ENCODE measurements at regions not wholly inside any gene's neighbourhood (a gene's known extent, or its start where the extent isn't known, plus 50 kb on each side); places are given as distances from the start of the nearest gene placed in this dataset.

DNA sequence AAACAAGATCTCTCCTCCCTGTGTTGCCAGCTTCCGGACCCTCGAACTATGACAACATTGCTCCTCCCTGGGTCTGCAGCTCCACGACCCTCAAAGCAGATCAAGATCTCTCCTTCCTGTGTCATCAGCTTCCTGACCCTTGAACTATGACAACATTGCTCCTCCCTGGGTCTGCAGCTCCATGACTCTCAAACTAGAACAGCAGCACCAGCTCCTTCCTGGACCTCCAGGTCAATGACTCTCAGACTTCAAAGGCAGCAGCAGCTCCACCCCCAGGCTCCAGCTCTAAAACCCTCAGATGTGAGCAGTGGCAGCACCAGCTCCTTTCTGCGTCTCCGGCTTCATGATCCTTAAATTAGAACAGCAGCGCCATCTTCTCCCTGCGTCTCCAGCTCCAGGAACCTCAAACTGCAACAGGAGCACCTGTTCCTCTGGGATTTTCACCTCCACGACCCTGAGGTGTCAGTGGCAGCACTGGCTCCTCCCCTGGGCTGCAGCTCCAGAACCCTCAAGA is 341.0 kb upstream of the SULF2 start:
- TF ChIP-seq REST (IDR thresholded peaks at IDR 0.05; ENCODE audit: insufficient replicate concordance, low read depth): no peak
- no peak for TF ChIP-seq GABPA (IDR thresholded peaks at IDR 0.05; ENCODE audit: low read depth)
- TF ChIP-seq, protein P1, sequence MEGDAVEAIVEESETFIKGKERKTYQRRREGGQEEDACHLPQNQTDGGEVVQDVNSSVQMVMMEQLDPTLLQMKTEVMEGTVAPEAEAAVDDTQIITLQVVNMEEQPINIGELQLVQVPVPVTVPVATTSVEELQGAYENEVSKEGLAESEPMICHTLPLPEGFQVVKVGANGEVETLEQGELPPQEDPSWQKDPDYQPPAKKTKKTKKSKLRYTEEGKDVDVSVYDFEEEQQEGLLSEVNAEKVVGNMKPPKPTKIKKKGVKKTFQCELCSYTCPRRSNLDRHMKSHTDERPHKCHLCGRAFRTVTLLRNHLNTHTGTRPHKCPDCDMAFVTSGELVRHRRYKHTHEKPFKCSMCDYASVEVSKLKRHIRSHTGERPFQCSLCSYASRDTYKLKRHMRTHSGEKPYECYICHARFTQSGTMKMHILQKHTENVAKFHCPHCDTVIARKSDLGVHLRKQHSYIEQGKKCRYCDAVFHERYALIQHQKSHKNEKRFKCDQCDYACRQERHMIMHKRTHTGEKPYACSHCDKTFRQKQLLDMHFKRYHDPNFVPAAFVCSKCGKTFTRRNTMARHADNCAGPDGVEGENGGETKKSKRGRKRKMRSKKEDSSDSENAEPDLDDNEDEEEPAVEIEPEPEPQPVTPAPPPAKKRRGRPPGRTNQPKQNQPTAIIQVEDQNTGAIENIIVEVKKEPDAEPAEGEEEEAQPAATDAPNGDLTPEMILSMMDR (IDR thresholded peaks at IDR 0.05; ENCODE audit: insufficient read depth, low read length): no peak
- no peak for TF ChIP-seq SPI1 (IDR thresholded peaks at IDR 0.05; ENCODE audit: borderline replicate concordance, low read depth)
- TF ChIP-seq POLR2AphosphoS5 (IDR thresholded peaks at IDR 0.05; ENCODE audit: low read depth): no peak
- DNase-seq (ENCODE audit: low read depth in 1 of 2, low spot score in 1 of 2): no peak
- H3K27me3 ChIP-seq (ENCODE audit: insufficient read depth, poor library complexity, severe bottlenecking): no peaks in the 10 kb centered on the region
- H3K27ac ChIP-seq (replicated peaks): no peak overlapping the region
- H3K4me3 ChIP-seq (replicated peaks; ENCODE audit: insufficient read depth, low read length): no peak overlapping the region

- no peak overlapping the region for H3K4me3 ChIP-seq (replicated peaks; ENCODE audit: insufficient read depth, low read length)
- DNase-seq (ENCODE audit: low read depth in 1 of 2, low spot score in 1 of 2): no peak
- no peaks in the 10 kb centered on the region for H3K27me3 ChIP-seq (ENCODE audit: insufficient read depth, poor library complexity, severe bottlenecking)
- TF ChIP-seq REST (IDR thresholded peaks at IDR 0.05; ENCODE audit: insufficient replicate concordance, low read depth): no peak
- TF ChIP-seq GABPA (IDR thresholded peaks at IDR 0.05; ENCODE audit: low read depth): no peak
- TF ChIP-seq POLR2AphosphoS5 (IDR thresholded peaks at IDR 0.05; ENCODE audit: low read depth): no peak
- TF ChIP-seq SPI1 (IDR thresholded peaks at IDR 0.05; ENCODE audit: borderline replicate concordance, low read depth): no peak
- TF ChIP-seq, protein P1 (IDR thresholded peaks at IDR 0.05; ENCODE audit: insufficient read depth, low read length): no peak
- no peak overlapping the region for H3K27ac ChIP-seq (replicated peaks)
These were observed 339.7 kb upstream of the SULF2 start for GRCh38 chr20:48124960-48125359.

GRCh38 chr20:48124181-48124782 is 339.0 kb upstream of the SULF2 start:
- TF ChIP-seq, protein P1 (IDR thresholded peaks at IDR 0.05; ENCODE audit: insufficient read depth, low read length): no peak
- no peak for TF ChIP-seq GABPA (IDR thresholded peaks at IDR 0.05; ENCODE audit: low read depth)
- TF ChIP-seq REST (IDR thresholded peaks at IDR 0.05; ENCODE audit: insufficient replicate concordance, low read depth): no peak
- no peak for TF ChIP-seq SPI1 (IDR thresholded peaks at IDR 0.05; ENCODE audit: borderline replicate concordance, low read depth)
- TF ChIP-seq POLR2AphosphoS5 (IDR thresholded peaks at IDR 0.05; ENCODE audit: low read depth): no peak
- no peaks in the 10 kb centered on the region for H3K27me3 ChIP-seq (ENCODE audit: insufficient read depth, poor library complexity, severe bottlenecking)
- no peak for DNase-seq (ENCODE audit: low read depth in 1 of 2, low spot score in 1 of 2)
- no peak overlapping the region for H3K4me3 ChIP-seq (replicated peaks; ENCODE audit: insufficient read depth, low read length)
- no peak overlapping the region for H3K27ac ChIP-seq (replicated peaks)
